GM19438 (cell line): ENCODE measurements at regions not wholly inside any gene's neighbourhood (a gene's known extent, or its start where the extent isn't known, plus 50 kb on each side); places are given as distances from the start of the nearest gene placed in this dataset.

ENCODE experiments used
- ATAC-seq: cut with Tn5 transposase; IDR thresholded peaks from one replicate; pipeline ENCODE4 v1.9.1; 2021; ENCODE audit warnings: low read depth; ENCODE audit not compliant: unreplicated experiment

DNA sequence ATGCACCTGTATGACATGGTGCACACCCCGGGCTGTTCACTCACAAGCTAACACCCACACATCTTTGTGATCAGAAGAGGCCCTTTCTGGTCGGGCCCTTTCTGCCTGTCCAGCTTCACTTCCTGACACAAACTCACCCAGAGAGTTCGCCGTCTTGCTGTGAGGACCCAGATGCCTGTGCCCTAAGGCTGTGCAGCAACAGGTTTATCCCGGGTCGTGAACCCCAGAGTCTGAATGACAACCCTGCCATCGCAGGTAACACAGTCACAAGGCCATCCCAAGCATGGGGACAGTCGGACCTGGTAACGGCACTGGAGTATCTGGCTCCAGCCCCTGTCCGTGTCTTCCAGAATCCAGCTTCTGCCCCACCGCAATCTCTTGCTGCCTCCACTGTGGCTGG, 235.1 kb downstream of the BUD13 start:
- ATAC-seq = no peak

DNA sequence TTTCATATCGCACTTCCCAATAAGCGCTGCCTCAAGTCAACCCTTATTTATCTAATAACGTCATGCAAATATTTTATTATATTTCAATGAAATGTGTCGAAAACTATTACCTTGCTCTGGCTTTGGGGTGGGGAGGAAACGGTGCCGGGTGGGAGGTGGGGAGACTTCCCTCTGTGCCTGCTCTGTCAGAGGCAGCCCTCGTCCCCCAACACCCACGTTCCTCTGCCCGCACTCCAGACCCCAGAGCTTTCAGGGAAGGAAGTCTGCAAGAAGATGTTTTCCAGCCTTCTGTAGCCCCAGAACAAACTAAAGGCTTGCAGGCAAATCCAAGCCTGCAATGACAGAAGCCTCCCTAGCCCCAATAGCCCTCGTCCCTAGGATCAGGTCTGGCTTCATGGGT, 235.7 kb downstream of the BUD13 start:
- ATAC-seq = no peak

DNA sequence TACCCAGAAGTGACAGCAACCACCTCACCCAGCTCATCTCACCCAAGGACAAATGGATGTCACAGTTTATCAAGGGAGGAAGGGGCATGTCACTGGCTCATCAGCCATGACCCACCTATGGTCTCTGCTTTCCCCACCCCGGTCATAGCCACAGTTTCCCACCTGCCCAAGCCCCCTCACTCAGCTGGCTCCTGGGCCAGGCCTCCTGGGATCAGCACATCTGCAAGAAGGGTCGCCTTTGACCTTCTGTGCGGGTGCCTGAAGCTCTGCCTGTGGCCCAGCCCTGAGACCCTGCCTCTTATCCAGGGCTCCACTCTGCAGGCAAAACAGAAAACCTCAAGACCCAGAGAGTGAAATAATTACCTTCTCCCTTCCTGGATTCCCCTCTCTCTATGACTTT, 236.4 kb downstream of the BUD13 start:
- no peak for ATAC-seq

DNA sequence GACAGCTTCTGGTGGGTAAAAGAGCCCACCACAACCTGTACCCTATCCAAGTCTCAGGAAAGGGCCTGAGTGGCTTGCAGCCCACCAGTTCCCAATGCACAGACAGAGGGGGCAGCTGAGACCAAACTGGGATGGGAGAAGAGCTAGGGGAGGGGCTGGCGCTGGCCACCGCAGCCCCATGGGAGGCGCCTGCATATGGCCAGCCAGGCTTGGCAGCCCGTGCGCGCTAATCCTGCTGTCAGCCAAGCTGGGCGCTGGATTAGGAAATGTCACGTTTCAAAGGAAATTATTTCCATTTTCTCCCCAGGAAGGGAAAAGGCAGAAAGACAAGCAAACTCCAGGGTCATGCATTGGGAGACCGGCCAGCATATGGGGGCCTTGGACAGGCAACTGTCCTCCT, 236.8 kb downstream of the BUD13 start:
- no peak for ATAC-seq

DNA sequence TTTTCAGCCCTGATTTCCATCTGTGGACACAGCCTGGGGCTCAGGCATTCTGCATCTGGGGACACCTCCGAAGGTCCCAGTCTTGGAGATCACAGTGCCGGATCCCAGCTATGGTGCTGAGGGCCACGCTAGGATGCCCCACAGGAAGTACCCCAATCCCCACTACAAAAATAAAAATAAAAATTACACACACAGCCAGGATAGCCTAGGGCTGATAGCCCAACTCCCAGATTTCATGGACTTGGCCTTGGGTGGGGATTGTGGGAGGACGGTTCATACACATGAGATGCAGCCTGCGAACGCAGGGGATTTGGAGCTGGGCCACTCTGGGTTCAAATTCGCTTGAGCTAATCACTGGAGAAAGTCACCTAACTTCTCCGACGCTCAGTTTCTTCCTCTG, 237.7 kb downstream of the BUD13 start:
- no peak for ATAC-seq

DNA sequence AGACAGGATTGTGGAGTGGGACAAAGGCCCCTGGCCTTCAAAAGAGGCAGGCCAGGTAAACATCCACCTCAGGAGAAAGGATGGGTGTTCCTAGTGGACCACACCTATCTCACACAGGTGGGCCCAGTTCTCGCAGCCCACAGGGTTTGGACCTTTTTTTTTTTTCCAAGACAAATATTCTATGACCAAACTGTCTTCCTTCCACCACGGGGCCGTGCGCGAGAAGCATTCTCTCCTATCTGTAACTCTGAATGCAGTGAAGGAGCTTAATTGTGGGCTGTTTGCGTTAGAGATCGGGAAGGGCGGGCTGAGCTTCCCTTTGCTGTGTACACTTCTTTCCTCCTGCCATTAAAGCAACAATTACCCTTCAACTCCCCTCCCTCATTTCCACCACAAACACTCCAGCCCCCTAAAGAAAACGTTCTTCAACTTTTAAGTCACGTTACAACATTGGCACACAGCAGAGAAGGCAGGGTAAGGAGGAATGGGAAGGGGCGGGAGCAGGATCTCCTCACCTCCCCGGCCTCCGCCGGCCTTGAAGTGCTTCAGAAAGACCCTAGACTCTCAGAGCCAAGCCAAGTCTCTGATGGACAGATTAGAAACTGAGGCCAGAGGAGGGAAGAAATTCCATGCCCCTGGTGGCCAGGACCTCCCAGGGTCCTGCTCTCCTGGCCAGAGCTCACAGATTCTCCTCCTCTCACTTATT, 238.4 kb downstream of the BUD13 start:
- no peak for ATAC-seq

DNA sequence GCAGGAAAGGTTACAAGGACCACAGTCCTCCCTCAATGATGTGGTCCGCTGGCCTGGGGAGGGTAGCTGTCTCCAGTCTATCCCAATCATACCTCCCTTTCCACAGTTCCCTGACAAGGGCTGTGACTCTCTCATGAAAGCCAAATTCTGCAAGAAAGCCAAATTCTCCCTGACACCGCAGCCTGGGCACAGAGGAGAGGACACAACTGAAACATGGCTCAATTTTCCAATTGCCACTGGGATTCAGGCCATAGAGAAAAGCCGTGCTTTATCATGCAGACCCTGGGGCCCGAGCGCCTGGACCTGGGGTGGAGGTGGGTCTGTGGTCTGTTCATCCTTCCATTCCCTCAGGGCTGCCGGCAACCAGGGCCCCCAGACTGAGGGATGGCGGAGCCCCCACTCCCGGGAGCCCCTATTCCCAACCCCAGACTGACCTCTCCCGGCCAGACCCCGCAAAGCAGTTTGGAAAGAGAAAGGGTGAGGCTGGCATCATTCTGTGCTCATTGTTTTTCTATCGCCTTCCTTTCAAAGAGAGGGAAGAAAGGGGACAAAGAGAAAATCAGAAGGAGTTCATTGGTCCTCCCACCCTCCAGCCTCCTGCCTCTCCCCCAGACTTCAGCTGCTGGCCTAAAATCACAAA, 239.5 kb downstream of the BUD13 start:
- ATAC-seq = no peak

DNA sequence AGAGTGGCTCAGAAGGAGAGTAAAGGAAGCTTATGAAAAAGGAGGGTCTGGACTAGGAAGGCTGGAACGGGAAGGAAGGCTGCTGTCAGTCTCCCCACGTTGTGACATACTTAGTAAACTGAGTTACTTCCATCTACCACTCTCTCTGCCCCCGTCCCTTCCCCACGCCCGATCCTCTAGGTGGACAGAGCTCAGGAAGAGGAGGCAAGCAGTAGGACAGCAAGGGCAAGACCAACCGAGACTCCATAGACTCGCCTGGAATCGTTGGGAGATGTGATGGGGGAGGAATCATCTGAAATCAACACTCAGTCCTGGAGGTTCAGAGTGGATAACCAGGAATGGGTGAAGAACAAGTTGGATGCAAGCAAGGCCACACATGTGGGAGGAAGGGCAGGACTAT, 240.7 kb downstream of the BUD13 start:
- no peak for ATAC-seq

DNA sequence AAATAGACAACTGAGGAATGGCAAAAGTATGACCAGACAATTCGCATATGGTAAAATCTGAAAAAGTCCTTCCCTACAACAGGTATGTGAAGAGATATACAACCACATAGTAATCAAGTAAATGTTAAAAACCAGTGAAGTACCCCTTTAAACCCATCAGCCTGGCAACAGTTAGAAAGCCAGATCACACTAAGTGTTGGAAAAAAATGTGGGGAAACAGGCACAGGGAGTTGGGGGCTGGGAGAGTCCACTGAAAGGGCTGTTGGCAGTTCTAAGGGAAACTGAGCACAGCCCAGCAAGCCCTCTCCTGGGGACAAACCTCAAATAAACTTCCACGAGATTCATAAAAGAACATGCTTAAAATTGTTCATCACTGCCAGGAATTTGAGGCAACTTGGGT, 242.1 kb downstream of the BUD13 start:
- no peak for ATAC-seq

DNA sequence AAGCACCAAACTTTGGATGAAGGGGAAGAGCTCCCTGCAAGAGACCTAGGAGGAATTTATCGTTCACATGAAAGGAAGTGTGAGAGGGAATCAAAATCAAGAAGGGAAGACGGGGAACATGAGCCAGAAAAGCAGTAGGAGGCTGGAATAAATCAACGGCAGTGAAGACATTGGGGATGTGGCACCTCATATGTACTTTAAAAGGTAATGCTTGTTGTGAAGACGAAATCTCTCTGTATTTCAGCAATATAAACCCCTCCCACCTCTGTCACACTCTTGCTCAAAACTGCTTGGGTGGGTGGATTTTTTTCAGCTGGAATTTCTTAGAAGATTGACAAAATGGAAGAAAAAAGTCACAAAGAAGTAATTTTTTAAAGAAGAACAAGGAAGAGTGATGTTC, 243.5 kb downstream of the BUD13 start:
- ATAC-seq = no peak

DNA sequence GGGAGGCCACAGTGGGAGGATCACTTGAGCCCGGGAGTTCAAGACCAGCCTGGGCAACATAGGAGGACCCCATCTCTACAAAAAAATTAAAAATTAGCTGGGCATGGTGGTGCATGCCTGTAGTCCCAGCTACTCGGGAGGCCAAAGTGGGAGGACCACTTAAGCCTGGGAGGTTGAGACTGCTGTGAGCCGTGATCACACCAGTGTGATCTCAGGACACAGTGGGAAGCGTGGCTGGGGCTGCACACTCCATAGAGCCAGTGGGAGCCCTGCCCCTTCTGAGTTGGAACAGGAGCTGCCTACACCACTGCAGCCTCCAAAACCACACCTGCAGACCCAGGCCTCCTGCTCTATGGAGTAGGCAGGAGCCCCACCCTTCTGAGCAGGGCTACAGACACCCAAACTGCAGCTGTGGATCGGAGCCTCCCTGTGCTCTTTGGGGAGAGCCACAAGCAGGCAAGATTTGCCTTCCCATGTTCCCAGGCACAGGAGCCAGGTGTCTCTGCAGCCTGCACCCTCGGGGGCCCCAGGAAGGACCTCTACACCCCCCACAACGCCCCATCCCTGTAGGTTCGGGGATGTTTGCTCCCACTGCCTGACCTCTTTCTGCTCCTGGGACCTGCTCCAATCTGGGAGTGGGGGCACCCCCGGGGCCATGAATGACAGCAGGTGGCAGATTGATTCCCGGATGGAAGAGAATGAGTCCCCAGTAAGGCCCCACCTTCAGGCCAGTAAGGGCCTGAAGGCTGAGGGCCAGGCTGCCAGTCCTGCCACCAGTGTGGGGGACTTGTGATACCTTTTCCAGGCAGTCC, 245.4 kb downstream of the BUD13 start:
- no peak for ATAC-seq

DNA sequence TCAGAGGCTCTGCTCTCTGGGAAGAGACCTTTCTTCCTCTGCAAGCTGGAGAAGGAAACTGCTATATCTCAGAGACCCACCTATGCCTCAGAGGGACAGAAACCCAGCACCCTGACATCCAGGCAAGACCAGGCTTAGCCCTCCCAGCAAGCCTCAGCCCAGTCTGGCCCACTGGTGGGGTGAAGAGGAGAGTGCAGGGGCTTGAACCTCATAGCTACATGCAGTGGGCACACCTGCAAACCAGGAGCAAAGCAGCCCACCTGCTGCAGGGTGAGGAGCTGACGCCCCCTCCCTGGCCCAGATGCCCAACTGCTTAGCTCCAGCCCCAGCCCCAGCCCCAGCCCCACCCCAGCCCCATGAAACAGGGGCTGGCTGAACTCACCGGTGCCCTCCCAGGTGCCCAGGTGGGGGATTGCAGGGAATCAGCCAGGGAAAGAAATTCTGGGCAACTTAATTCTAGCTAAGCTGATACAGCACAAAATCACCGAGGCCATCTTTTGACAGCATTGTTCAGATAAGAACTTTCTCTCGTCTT, 246.8 kb downstream of the BUD13 start:
- ATAC-seq = no peak

DNA sequence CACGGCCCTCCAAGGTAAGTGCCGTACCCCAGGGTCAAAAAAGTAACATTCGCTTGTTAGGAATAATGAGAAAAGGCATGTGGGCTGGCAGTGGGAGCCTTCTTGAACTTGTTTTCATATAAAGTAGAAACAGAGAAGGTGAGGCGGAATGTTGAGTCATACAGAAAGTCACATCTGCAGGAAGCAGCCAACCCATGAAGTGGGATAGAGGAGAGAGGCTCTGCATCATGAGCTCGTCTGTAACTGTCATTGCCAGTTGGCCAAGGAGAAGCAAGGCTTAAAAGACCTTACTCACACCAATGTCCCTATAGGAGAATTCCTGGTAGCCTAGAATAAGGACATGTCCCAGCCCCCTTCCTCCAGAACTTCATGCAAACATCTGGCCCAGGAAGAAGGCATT, 253.3 kb downstream of the BUD13 start:
- no peak for ATAC-seq

DNA sequence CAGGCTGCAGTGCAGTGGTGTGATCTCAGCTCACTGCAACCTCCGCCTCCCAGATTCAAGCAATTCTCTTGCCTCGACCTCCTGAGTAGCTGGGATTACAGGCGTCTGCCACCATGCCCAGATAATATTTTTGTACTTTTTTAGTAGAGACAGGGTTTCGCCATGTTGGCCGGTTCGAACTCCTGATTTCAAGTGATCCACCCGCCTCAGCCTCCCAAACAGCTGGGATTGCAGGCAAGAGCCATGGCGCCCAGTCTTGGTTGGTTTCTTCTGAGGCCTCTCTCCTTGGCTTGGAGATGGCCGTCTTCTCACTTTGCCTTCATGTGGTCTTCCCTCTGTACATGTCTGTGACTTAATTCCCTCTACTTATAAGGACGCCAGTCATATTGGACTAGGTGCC, 254.6 kb downstream of the BUD13 start:
- ATAC-seq = no peak

DNA sequence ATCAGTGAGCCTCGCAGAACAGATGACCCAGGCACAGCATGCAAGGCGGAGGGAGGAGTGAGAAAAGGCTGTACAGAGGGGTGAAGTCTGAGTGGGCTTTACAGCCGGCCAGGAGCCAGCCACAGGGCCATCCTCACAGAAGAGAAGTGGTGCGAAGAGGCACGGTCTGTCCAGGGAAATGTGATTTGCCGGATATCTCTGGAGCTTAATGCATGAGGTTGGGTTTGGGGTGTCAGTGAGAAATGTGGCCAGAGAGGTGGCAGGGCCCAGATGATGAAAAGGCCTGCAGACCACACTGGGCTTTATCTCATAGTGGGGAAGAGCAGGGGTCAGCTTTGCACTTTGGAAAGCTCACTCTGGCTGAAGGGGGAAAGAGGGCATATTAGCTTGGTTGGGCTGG, 255.2 kb downstream of the BUD13 start:
- ATAC-seq = no peak

DNA sequence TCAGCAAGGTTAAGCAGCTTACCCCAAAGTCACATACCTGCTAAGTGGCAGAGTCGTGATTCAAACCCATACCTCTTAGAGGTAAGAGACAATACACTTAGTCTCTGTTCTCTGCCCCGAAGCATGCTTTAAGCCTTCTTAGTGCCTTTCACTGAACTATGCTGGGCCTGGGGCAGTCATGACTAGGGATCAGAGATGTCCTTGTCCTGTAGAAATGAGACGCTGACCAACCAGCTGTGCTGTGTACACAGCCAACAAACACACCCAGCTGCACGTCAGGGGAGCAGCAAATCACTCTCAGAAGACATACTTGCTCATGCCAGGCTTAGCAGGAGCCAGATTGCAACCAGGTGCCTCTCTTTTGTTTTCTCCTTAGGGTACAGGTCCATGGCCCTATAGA, 255.7 kb downstream of the BUD13 start:
- no peak for ATAC-seq

DNA sequence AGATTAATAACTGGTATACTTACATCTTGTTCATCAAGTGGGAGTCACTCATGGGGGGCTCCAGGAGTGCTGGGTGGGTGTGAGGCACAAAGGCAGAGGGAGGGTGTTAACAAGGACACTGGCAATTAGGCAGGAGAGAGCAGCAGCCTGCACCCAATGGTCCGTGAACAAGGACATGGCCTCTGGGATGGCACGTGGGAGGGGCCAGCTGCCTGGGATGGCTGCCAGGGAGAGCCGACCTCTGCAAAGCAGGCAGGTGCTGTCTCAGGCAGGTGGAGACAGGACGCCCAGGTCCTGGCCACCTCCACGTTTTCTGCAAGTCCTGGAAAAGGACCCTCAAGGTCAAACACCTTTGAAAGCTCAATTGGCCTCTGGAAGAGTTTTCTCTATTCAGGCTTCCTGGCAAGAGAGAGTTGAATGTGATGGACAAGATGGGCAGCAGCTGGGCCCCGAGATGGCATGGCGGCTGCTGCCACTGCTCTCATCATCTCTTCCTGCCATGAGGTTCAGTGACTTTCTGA, 257.1 kb downstream of the BUD13 start:
- ATAC-seq = no peak

DNA sequence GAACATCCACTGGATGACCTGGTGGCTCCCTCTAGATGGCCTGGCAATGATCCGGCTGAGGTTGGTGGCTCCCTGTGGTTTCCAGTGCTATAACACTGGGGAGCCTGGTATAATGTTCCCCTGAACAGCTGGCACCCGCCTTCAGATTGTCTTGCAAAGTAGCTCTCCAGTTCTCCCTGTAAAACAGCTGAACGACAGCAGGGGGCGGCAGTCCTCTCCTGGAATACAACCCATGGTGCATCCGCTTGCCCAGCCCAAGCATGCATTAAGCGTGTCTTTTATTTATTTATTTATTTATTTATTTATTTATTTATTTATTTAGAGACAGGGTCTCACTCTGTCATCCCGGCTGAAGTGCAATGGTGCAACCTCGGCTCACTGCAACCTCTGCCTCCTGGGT, 258.9 kb downstream of the BUD13 start:
- ATAC-seq = no peak

DNA sequence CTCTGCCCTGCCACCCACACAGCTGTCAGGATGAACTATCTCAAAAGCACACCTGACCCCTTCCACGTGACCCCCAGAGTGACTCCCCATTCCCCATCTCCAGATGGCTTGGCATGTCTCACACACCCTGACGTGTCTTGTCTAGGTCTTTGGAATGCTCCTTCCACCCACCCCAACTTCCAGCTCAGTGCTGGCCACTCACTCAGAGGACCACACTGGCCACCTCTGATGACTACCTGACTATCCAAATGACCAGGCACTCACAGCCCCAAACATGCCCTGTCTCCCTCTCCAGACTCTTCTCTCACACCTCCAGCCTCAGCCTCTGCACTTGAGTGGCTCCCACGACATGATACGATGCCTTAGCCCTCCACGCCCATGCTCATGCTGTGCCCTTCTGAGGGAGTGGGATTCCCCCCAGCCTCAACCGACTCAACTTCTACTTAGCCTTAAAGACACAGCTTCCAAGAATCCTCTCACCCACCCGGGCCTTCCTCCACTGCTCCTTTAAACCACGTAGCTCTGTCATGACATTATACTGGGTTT, 259.4 kb downstream of the BUD13 start:
- no peak for ATAC-seq

DNA sequence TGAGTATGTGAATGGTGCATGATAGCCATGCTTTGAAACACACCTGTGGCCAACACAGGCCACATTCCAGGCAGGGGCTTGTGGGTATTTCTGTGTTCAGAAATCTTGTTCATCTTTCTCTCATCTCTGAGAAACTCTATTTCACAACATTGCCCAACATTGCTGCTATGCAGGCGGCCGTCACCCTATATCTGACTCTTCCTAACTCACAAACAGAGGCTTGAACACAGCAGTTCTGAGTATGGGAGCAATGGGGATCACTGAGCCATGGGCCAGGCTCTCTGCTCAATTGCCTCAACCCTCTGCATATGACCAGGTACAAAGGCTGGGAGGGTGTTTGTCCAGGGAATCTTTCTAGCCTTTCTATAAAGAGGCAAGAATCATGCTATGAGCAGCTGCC, 259.9 kb downstream of the BUD13 start:
- no peak for ATAC-seq

DNA sequence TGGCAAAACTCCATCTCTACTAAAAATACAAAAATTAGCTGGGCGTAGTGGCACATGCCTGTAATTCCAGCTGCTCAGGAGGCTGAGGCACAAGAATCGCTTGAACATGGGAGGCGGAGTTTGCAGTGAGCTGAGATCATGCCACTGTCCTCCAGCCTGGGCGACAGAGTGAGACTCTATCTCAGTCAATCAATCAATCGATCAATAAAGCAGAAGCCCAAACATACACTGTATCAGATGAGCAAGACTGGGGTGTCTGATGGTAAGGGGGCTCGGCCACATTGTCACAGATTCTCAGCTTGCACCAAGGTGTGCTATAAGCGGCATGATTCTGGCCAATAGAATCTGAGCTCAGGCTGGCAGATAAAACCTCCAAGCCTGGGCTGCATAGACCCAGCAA, 261.1 kb downstream of the BUD13 start:
- no peak for ATAC-seq
